Breast epithelium (tissue), 3 donors: ENCODE measurements at regions not wholly inside any gene's neighbourhood (a gene's known extent, or its start where the extent isn't known, plus 50 kb on each side); places are given as distances from the start of the nearest gene placed in this dataset.

ENCODE experiments used
- POLR2A ChIP-seq: fragments of 450-650 bp; IDR thresholded peaks from one replicate; pipeline ENCODE4 v1.6.1; 2016; ENCODE audit warnings: antibody characterized with exemption, mild to moderate bottlenecking, moderate library complexity
- TF ChIP-seq, protein P1 (sequence below), 3 donors: fragments of 450-650 bp; IDR thresholded peaks; one replicate each; pipeline ENCODE4 v1.5.1; 2016 to 2017; ENCODE audit warnings: antibody characterized with exemption in 3 of 3, mild to moderate bottlenecking in 3 of 3, moderate library complexity in 3 of 3

DNA sequence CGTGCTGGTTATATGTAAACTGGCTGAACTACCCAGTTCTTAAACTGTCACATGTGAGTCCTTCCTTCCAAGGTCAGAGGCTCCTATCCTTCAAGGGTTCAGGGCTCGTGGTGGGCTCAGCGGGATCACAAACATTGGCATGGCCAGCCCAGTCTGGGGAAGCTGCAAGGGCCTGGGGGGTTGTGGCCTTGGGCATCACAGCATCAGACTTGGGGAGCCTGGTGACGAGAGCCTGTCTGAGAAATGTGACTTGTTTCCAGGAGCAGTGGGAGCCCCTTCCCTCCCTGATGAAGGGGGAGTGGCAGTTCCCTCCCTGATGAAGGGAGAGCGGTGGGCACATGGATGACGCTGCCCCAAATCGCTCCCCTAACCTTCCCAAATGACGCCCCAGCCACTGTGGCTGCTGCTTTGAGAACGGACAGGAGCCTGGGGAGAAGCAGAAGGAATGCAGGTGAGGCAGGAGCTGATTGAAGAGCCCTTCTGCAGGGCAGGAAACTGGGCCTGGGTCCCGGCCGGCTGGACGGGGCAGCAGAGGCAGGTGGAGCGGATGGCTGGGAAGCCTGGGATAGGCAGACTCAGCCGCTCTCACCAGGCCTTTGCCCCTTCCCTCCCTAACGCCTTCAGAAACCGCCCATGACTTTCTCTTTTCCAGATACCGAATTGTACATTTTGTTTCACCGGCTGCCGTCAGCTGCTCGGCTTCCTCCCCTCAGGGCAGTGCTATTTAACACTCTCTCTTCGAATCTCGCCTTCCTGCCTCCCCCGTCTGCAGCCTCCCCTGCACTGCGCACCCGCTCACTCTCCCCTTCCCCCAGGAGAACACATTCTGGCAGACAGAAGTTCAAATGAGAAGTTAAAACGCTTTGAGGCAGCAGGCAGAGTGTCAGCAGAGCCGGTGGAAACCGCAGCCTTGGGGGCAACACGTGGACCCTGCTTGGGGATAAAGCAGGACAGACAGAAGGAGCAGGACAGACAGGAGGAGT lies 1486.7 kb downstream of the BRD1 start:
- TF ChIP-seq, protein P1, sequence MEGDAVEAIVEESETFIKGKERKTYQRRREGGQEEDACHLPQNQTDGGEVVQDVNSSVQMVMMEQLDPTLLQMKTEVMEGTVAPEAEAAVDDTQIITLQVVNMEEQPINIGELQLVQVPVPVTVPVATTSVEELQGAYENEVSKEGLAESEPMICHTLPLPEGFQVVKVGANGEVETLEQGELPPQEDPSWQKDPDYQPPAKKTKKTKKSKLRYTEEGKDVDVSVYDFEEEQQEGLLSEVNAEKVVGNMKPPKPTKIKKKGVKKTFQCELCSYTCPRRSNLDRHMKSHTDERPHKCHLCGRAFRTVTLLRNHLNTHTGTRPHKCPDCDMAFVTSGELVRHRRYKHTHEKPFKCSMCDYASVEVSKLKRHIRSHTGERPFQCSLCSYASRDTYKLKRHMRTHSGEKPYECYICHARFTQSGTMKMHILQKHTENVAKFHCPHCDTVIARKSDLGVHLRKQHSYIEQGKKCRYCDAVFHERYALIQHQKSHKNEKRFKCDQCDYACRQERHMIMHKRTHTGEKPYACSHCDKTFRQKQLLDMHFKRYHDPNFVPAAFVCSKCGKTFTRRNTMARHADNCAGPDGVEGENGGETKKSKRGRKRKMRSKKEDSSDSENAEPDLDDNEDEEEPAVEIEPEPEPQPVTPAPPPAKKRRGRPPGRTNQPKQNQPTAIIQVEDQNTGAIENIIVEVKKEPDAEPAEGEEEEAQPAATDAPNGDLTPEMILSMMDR (IDR thresholded peaks at IDR 0.05), result no peak
- TF ChIP-seq POLR2A, result no peak
